Lower leg skin (tissue), 3 donors: ENCODE measurements at regions not wholly inside any gene's neighbourhood (a gene's known extent, or its start where the extent isn't known, plus 50 kb on each side); places are given as distances from the start of the nearest gene placed in this dataset.

Experiments
- POLR2A ChIP-seq, 2 donors: fragments of 450-650 bp; IDR thresholded peaks; one replicate each; pipeline ENCODE4 v1.6.1; 2016 to 2017; ENCODE audit warnings: antibody characterized with exemption in 2 of 2, mild to moderate bottlenecking in 1 of 2, moderate library complexity in 1 of 2
- TF ChIP-seq, protein P1 (sequence below), 3 donors: fragments of 450-650 bp; IDR thresholded peaks; one replicate each; pipeline ENCODE4 v1.5.1; 2016; ENCODE audit warnings: antibody characterized with exemption in 3 of 3, mild to moderate bottlenecking in 3 of 3, moderate library complexity in 2 of 3

DNA sequence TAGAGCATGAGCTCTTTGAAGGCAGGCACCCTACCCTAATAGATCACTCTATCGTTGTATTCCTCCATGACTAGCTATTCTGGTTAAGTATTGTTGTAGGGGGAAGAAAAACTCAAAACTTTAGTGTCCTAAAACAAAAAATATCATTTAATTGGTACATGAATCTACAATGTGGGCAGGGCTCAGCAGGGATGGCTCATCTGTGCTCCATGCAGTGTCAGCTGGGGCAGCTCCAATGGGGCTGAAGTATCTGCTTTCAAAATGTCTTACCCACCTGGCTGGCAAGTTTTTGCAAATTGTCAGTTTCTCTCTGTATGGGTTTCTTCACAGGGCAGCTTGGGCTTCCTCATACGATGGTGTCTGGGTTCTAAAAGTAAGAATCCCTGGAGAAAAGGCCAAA, 83.2 kb upstream of the ITGA6 start:
- TF ChIP-seq, protein P1, sequence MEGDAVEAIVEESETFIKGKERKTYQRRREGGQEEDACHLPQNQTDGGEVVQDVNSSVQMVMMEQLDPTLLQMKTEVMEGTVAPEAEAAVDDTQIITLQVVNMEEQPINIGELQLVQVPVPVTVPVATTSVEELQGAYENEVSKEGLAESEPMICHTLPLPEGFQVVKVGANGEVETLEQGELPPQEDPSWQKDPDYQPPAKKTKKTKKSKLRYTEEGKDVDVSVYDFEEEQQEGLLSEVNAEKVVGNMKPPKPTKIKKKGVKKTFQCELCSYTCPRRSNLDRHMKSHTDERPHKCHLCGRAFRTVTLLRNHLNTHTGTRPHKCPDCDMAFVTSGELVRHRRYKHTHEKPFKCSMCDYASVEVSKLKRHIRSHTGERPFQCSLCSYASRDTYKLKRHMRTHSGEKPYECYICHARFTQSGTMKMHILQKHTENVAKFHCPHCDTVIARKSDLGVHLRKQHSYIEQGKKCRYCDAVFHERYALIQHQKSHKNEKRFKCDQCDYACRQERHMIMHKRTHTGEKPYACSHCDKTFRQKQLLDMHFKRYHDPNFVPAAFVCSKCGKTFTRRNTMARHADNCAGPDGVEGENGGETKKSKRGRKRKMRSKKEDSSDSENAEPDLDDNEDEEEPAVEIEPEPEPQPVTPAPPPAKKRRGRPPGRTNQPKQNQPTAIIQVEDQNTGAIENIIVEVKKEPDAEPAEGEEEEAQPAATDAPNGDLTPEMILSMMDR (IDR thresholded peaks at IDR 0.05), result no peak
- TF ChIP-seq POLR2A (IDR thresholded peaks at IDR 0.05), result no peak
